NCI-H774 (cell line): ENCODE measurements at regions not wholly inside any gene's neighbourhood (a gene's known extent, or its start where the extent isn't known, plus 50 kb on each side); places are given as distances from the start of the nearest gene placed in this dataset.

ENCODE experiments used
- DNase-seq: peaks from one replicate; lab custom pipeline; 2025; lab: John Stamatoyannopoulos, UW

- no peak for DNase-seq
These were observed 72.8 kb upstream of the DSEL start for GRCh38 chr18:67589325-67589724.

GRCh38 chr18:67586101-67586500 is 69.6 kb upstream of the DSEL start:
- DNase-seq = no peak

- no peak for DNase-seq
These were observed 67.1 kb upstream of the DSEL start for GRCh38 chr18:67583621-67584020.

GRCh38 chr18:67582488-67582887 is 66.0 kb upstream of the DSEL start:
- DNase-seq = no peak

GRCh38 chr18:67581178-67581577 is 64.7 kb upstream of the DSEL start:
- DNase-seq = no peak

GRCh38 chr18:67577386-67577785 is 60.9 kb upstream of the DSEL start:
- no peak for DNase-seq

GRCh38 chr18:67574749-67575148 is 58.2 kb upstream of the DSEL start:
- no peak for DNase-seq

GRCh38 chr18:67568166-67568565 is 51.6 kb upstream of the DSEL start:
- no peak for DNase-seq
